Transverse colon (tissue), 4 donors: ENCODE measurements at regions not wholly inside any gene's neighbourhood (a gene's known extent, or its start where the extent isn't known, plus 50 kb on each side); places are given as distances from the start of the nearest gene placed in this dataset.

Source experiments
- CTCF ChIP-seq, 5 experiments: fragments of 200-600 bp in 3 of 5; fragments of 450-650 bp in 2 of 5; sonication (generic) in 3 of 5; IDR thresholded peaks; 1 replicate in 2 of 5; 2 replicates in 3 of 5; pipeline ENCODE4 v1.5.1; 2016 to 2017; ENCODE audit warnings: antibody characterized with exemption in 5 of 5, inconsistent platforms in 3 of 5, mild to moderate bottlenecking in 2 of 5, moderate library complexity in 1 of 5
- POLR2AphosphoS5 ChIP-seq, 3 donors: sonication (generic); formaldehyde crosslinking; IDR thresholded peaks; one replicate each; pipeline ENCODE4 v1.6.1; 2016; ENCODE audit warnings: antibody characterized with exemption in 3 of 3

GRCh38 chr13:47211106-47211505 lies 314.3 kb upstream of the HTR2A start:
- TF ChIP-seq CTCF (IDR thresholded peaks at IDR 0.05) (no peak), POLR2AphosphoS5 (IDR thresholded peaks at IDR 0.05) (no peak)
